ENCODE measurements at regions not wholly inside any gene's neighbourhood (a gene's known extent, or its start where the extent isn't known, plus 50 kb on each side); places are given as distances from the start of the nearest gene placed in this dataset.

DNA sequence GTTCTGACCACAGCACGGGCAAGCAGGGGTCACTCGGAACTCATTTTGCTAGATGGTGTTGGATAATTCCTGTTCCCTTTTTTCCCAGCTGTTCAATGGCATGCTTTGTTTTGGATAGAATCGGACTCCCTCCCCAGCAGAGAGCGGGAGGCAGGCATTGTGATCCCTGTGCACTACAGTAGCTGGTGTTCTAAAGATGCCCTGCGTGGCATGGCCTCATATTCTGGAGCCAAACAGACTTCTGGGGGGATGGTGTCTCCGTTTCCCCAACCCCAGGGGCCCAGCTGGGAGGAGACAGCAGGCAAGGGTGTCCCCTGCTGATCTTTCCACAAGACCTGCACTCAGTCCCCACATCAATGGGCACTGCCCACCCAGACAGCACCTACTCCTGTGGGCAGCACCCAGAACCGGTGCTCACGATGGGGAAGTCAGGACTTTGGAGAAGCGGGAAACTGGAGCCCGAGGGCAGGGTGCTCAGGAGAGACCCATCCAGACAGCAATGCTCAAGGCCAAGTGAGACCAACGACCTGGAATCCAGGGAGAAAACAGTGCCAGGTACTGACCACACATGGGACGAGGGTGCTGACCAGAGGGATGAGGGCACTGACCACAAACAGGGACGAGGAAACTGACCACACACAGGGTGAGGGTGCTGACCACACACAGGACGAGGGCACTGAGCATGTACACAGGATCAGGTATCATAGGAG lies 934.9 kb downstream of the BRD1 start:
- no peak for DNase-seq (ENCODE audit: low read depth)
- no peak overlapping the region for H3K4me3 ChIP-seq (ENCODE audit: low read depth, low read length)

DNA sequence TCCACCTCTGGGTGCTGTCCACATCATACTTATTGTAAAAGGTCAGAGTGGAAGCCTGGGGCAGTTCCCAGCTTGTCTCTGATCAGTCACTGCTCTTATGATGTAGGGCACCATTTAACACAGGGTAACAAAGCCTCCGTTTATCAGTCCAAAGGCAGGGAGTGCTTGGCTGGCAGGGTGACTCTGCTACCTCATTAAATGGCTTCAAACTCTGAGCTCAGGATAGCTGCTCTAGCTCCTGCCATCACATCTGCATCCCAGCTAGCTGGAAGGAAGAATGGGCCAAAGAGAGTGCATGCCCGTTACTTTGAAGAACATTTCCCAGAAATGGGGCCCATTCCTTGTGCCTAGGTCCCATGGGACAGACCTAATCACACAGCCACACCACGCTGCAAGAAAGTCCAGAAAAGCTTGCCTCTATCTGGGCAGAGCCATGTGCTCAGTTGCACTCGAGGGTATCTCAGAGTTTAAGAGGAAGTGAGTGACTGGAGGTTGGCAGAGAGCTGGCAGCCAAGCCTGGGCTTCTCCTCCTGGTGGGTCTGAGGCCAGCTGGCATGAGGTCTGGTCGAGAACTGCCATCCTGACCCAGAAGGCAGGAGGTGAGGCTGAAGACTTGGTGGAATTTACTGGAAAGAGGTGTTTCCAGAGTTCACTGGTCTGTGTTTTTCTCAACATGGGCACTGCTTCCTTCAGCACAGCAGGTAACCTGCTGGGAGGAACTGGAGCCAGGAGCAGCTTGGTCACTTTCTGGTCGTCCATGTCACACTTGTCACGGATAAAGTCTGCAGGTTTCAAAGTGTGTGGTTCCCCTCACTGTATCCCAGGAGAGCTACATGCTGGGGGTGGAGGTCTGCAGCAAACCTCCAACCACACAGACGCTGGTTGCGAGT lies 935.7 kb downstream of the BRD1 start:
- TF ChIP-seq MYC (IDR thresholded peaks at IDR 0.05; ENCODE audit: low read depth, low read length) (no peak), POLR2A (IDR thresholded peaks at IDR 0.05; ENCODE audit: extremely low read depth, insufficient read length) (no peak)
- TF ChIP-seq, protein P1, sequence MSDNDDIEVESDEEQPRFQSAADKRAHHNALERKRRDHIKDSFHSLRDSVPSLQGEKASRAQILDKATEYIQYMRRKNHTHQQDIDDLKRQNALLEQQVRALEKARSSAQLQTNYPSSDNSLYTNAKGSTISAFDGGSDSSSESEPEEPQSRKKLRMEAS (IDR thresholded peaks at IDR 0.05; ENCODE audit: low read depth, low read length), result no peak
- TF ChIP-seq, protein P2, sequence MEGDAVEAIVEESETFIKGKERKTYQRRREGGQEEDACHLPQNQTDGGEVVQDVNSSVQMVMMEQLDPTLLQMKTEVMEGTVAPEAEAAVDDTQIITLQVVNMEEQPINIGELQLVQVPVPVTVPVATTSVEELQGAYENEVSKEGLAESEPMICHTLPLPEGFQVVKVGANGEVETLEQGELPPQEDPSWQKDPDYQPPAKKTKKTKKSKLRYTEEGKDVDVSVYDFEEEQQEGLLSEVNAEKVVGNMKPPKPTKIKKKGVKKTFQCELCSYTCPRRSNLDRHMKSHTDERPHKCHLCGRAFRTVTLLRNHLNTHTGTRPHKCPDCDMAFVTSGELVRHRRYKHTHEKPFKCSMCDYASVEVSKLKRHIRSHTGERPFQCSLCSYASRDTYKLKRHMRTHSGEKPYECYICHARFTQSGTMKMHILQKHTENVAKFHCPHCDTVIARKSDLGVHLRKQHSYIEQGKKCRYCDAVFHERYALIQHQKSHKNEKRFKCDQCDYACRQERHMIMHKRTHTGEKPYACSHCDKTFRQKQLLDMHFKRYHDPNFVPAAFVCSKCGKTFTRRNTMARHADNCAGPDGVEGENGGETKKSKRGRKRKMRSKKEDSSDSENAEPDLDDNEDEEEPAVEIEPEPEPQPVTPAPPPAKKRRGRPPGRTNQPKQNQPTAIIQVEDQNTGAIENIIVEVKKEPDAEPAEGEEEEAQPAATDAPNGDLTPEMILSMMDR (IDR thresholded peaks at IDR 0.05; ENCODE audit: low read depth, low read length), result no peak
- H3K4me3 ChIP-seq (ENCODE audit: low read depth, low read length), result no peak overlapping the region
- DNase-seq (ENCODE audit: low read depth), result no peak

More for the DNA sequence above, 934.9 kb downstream of the BRD1 start:
- TF ChIP-seq POLR2A (IDR thresholded peaks at IDR 0.05; ENCODE audit: extremely low read depth, insufficient read length) (no peak), MYC (IDR thresholded peaks at IDR 0.05; ENCODE audit: low read depth, low read length) (no peak)
- TF ChIP-seq, protein P2 (IDR thresholded peaks at IDR 0.05; ENCODE audit: low read depth, low read length), result no peak
- TF ChIP-seq, protein P1 (IDR thresholded peaks at IDR 0.05; ENCODE audit: low read depth, low read length), result no peak

DNA sequence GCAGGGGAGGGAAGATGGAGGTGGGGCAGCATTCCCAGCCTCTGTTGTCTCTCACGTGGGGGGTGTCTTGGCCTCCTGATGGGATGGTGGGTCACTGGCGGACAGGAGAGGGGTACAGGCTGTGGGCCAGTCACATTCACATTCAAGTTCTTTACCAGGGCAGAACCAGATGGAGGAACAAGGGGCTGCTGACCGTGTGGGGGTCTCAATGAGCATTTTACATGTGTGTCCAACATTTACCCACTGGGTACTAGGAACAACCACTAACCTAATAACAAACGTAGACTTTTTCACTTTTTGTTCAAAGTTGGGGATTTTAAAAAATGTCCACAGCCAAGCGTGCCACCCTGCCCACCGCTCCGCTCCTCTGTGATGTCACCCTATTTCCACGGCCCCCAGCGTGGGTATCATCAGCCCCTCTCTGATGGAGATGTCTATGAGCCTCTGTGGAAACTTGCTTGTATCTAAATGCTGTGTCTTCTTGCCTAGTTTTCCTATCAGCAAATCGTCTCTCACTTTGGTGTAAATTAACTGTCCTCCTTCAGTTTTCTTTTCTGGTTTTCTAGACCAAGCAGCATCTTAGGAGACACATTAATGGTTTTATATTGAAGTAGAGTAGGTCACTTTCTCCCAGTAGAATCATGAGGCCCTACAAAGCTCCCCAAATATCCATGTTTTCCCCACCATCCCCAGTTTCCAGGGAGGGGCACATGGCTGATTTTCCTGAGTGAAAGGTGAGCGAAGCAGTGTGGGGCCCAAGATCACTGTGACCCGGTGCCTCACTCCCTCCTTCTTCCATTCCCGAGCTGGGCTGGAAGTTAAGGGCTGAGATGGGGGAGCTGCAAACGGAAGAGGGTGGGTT lies 936.7 kb downstream of the BRD1 start:
- no peak overlapping the region for H3K4me3 ChIP-seq (ENCODE audit: low read depth, low read length)
- TF ChIP-seq, protein P2 (IDR thresholded peaks at IDR 0.05; ENCODE audit: low read depth, low read length), result no peak
- TF ChIP-seq POLR2A (IDR thresholded peaks at IDR 0.05; ENCODE audit: extremely low read depth, insufficient read length) (no peak), MYC (IDR thresholded peaks at IDR 0.05; ENCODE audit: low read depth, low read length) (no peak)
- TF ChIP-seq, protein P1 (IDR thresholded peaks at IDR 0.05; ENCODE audit: low read depth, low read length), result no peak
- DNase-seq (ENCODE audit: low read depth), result no peak

DNA sequence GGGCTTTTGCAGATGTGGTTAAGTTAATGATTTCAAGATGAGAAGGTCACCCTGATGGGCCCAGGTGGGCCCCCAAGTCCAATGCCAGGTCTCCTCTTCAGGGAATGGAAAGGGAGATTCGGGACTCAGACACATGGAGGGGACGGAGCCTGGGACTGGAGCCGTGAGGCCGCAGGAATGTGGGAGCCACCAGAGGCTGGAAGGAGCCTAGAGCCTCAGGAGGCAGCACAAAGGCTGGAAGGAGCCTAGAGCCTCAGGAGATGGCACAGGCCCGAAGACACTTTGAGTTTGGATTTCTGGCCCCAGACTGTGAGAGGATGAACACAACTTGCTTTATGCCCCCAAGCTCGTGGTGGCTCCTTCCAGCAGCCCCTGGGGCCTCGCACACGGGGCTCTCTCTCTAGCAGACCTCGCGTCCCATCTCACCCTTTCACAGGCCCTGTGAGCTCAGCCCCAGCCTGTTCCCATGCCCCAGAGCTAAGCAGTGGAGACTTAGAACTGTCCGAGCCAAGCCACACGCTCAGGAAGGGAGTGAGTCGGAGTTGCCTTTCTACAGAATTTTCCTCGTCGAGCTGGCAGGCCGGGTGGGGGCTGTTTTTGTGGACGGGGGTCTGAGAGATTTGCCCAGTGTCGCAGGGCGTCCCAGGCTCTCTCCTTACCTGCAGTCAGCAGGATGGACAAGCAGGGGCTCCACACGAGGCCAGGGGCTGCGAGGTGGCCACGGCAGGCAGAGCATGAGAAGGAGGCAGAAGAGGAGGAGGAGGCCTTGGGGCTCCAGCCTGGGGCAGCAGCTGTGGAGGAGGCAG lies 937.6 kb downstream of the BRD1 start:
- TF ChIP-seq, protein P1 (IDR thresholded peaks at IDR 0.05; ENCODE audit: low read depth, low read length), result no peak
- TF ChIP-seq POLR2A (IDR thresholded peaks at IDR 0.05; ENCODE audit: extremely low read depth, insufficient read length), result no peak
- TF ChIP-seq MYC (IDR thresholded peaks at IDR 0.05; ENCODE audit: low read depth, low read length), result no peak
- TF ChIP-seq, protein P2 (IDR thresholded peaks at IDR 0.05; ENCODE audit: low read depth, low read length), result no peak
- DNase-seq (ENCODE audit: low read depth), result no peak
- H3K4me3 ChIP-seq (ENCODE audit: low read depth, low read length), result no peak overlapping the region

All from NB4 (cell line).